ENCODE measurements at regions not wholly inside any gene's neighbourhood (a gene's known extent, or its start where the extent isn't known, plus 50 kb on each side); places are given as distances from the start of the nearest gene placed in this dataset.

DNA sequence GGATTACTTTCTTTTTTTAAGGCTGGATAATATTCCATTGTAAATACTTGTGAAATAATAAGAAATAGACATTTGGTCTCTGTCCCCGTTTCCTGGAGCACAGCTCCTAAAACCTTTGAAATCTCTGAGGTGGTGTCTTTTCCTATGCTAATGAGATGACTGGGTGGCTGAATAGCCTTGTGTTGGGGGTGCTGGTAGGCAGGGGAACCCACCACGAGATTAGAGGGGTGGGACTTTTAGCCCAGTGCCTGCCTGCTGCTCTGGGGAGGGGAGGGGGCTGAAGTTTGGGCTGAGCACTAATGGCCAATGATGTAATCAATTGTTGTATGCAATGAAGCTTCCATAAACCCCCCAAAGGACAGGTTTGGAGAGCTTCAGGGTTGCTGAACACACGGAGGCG, 175.7 kb downstream of the FGF9 start:
- DNase-seq (ENCODE audit: low read depth, low spot score) (no peak), FAIRE-seq (no peak)
- Histone ChIP-seq H3K27me3 (ENCODE audit: control insufficient read depth in 2 of 2, insufficient read depth in 2 of 2, low read length in 2 of 2) (no peaks in the 10 kb centered on the region), H3K4me2 (ENCODE audit: insufficient read depth, low read length) (no peak overlapping the region), H3K4me1 (ENCODE audit: control insufficient read depth, extremely low read depth, insufficient read depth, low read length) (no peaks in the 10 kb centered on the region), H3K36me3 (ENCODE audit: control insufficient read depth in 2 of 2, extremely low read depth in 1 of 2, insufficient read depth in 2 of 2, low read length in 2 of 2) (no peaks in the 10 kb centered on the region), H3K9me1 (replicated peaks; ENCODE audit: control insufficient read depth, extremely low read depth, insufficient read depth, low read length) (no peaks in the 10 kb centered on the region), H2AFZ (ENCODE audit: low read depth, low read length) (no peak overlapping the region), H3K9me3 (replicated peaks; ENCODE audit: control insufficient read depth, insufficient read depth, low read length) (peaks cover 9% of the 10 kb centered on the region), H3K9ac (replicated peaks; ENCODE audit: extremely low read depth, insufficient read depth, low read length) (no peak overlapping the region), H3K79me2 (ENCODE audit: control insufficient read depth, insufficient read depth, low read length) (no peaks in the 10 kb centered on the region), H3K4me3 (replicated peaks in 1 of 3; ENCODE audit: insufficient read depth in 1 of 3, low read depth in 1 of 3, low read length in 3 of 3) (no peak overlapping the region), H3K27ac (ENCODE audit: insufficient read depth, low read depth, low read length) (no peak overlapping the region), H4K20me1 (replicated peaks; ENCODE audit: control insufficient read depth, extremely low read depth, insufficient read depth, low read length) (no peaks in the 10 kb centered on the region)
- intact Hi-C loops (cut with micrococcal nuclease): no loop called here
- no peak for TF ChIP-seq JUN (IDR thresholded peaks at IDR 0.05; ENCODE audit: borderline replicate concordance, insufficient read depth, insufficient read length, low read depth)
- dilution Hi-C loops (cut with MboI; ENCODE audit: extremely low pct_ligation_motif_present, low sequenced_read_pairs): no loop called here
- ChIA-PET CTCF (no interaction called here), POLR2A (no interaction called here)
- BruUV-seq (replicated peaks): no TSS peak

DNA sequence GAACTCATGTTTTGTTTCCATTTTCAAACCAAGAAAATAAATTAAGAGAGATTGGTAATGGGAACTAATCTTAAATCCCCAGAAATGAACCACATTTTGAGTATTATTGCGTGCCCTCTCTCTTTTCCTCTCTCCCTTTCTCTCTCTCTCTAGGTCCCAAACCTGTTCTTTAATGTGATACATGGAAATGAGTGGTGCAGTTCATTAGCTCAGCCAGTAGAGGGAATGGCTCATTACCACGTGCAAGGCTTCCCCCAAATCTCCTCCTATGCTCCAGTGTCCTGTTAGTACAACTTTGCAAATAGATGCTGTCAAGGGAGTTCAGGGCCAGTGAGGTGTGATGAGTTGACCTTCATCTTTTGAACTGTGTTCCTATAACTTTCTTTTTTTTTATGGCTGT, 178.4 kb downstream of the FGF9 start:
- Histone ChIP-seq H3K4me2 (ENCODE audit: insufficient read depth, low read length) (no peak overlapping the region), H3K9me1 (replicated peaks; ENCODE audit: control insufficient read depth, extremely low read depth, insufficient read depth, low read length) (no peaks in the 10 kb centered on the region), H3K27ac (ENCODE audit: insufficient read depth, low read depth, low read length) (no peak overlapping the region), H3K27me3 (ENCODE audit: control insufficient read depth in 2 of 2, insufficient read depth in 2 of 2, low read length in 2 of 2) (no peaks in the 10 kb centered on the region), H4K20me1 (replicated peaks; ENCODE audit: control insufficient read depth, extremely low read depth, insufficient read depth, low read length) (no peaks in the 10 kb centered on the region), H3K79me2 (ENCODE audit: control insufficient read depth, insufficient read depth, low read length) (no peaks in the 10 kb centered on the region), H3K36me3 (ENCODE audit: control insufficient read depth in 2 of 2, extremely low read depth in 1 of 2, insufficient read depth in 2 of 2, low read length in 2 of 2) (no peaks in the 10 kb centered on the region), H3K9ac (replicated peaks; ENCODE audit: extremely low read depth, insufficient read depth, low read length) (no peak overlapping the region), H3K4me1 (ENCODE audit: control insufficient read depth, extremely low read depth, insufficient read depth, low read length) (no peaks in the 10 kb centered on the region), H3K9me3 (replicated peaks; ENCODE audit: control insufficient read depth, insufficient read depth, low read length) (peaks cover 6% of the 10 kb centered on the region), H2AFZ (ENCODE audit: low read depth, low read length) (no peak overlapping the region), H3K4me3 (replicated peaks in 1 of 3; ENCODE audit: insufficient read depth in 1 of 3, low read depth in 1 of 3, low read length in 3 of 3) (no peak overlapping the region)
- CTCF ChIA-PET: no interaction called here
- POLR2A ChIA-PET: no interaction called here
- intact Hi-C loops (cut with micrococcal nuclease): no loop called here
- TF ChIP-seq, protein P1, sequence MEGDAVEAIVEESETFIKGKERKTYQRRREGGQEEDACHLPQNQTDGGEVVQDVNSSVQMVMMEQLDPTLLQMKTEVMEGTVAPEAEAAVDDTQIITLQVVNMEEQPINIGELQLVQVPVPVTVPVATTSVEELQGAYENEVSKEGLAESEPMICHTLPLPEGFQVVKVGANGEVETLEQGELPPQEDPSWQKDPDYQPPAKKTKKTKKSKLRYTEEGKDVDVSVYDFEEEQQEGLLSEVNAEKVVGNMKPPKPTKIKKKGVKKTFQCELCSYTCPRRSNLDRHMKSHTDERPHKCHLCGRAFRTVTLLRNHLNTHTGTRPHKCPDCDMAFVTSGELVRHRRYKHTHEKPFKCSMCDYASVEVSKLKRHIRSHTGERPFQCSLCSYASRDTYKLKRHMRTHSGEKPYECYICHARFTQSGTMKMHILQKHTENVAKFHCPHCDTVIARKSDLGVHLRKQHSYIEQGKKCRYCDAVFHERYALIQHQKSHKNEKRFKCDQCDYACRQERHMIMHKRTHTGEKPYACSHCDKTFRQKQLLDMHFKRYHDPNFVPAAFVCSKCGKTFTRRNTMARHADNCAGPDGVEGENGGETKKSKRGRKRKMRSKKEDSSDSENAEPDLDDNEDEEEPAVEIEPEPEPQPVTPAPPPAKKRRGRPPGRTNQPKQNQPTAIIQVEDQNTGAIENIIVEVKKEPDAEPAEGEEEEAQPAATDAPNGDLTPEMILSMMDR (IDR thresholded peaks at IDR 0.05; ENCODE audit: extremely low read depth in 1 of 2, insufficient read depth in 1 of 2, low read depth in 1 of 2, low read length in 2 of 2): no peak
- no peak for TF ChIP-seq EZH2 (IDR thresholded peaks at IDR 0.05; ENCODE audit: borderline replicate concordance, low read depth, low read length, severe bottlenecking)
- no peak for TF ChIP-seq FOS (IDR thresholded peaks at IDR 0.05; ENCODE audit: borderline replicate concordance, insufficient read depth, low read length)
- TF ChIP-seq GATA2 (IDR thresholded peaks at IDR 0.05; ENCODE audit: insufficient read depth, insufficient read length, low read depth, low read length): no peak
- TF ChIP-seq POLR2A (IDR thresholded peaks at IDR 0.05; ENCODE audit: low read depth, low read length): no peak
- no peak for TF ChIP-seq JUN (IDR thresholded peaks at IDR 0.05; ENCODE audit: borderline replicate concordance, insufficient read depth, insufficient read length, low read depth)
- TF ChIP-seq MAX (IDR thresholded peaks at IDR 0.05; ENCODE audit: insufficient read depth, insufficient read length): no peak
- no peak for TF ChIP-seq POLR2AphosphoS5 (IDR thresholded peaks at IDR 0.05; ENCODE audit: insufficient read depth, low read depth, low read length)
- TF ChIP-seq MYC (IDR thresholded peaks at IDR 0.05; ENCODE audit: low read depth, low read length): no peak
- DNase-seq (ENCODE audit: low read depth, low spot score) (no peak), FAIRE-seq (no peak)
- dilution Hi-C loops (cut with MboI; ENCODE audit: extremely low pct_ligation_motif_present, low sequenced_read_pairs): no loop called here
- no TSS peak for BruUV-seq (replicated peaks)

All from endothelial cell of umbilical vein (primary cell).